ENCODE measurements at regions not wholly inside any gene's neighbourhood (a gene's known extent, or its start where the extent isn't known, plus 50 kb on each side); places are given as distances from the start of the nearest gene placed in this dataset.

DNA sequence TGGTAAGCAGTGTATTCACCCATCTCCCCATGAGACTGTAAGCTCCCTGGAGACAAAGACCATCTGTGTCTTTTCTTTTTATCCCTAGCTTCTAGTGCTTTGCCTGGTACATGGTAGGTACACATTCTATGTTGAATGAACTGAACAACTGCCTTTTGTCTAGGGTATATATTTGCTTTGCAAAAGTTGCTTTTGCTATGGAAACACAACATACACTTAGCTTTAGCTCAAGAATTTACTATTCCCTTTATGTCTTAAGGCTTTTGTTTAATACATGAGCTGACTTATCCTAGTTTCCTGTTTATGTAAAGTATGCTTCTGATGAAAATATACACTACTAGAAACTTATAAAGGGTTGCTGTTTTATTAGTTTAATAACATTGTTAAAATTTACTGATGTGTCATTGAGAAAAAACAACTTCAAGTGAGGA lies 198.2 kb downstream of the PRL start:
- Histone ChIP-seq H3K9me2 (ENCODE audit: insufficient read depth, low read length) (no peaks in the 10 kb centered on the region), H3K79me2 (ENCODE audit: insufficient read depth, low read depth, low read length) (no peaks in the 10 kb centered on the region), H3K4me1 (ENCODE audit: insufficient read depth, low read length, poor library complexity, severe bottlenecking) (no peaks in the 10 kb centered on the region), H4K20me1 (ENCODE audit: insufficient read depth, low read length) (no peaks in the 10 kb centered on the region), H3K36me3 (ENCODE audit: insufficient read depth, low read length) (no peaks in the 10 kb centered on the region), H3K27ac (ENCODE audit: low read depth, low read length, poor library complexity, severe bottlenecking) (no peak overlapping the region), H2AFZ (ENCODE audit: low read length) (no peak overlapping the region), H3K4me2 (ENCODE audit: low read length) (no peak overlapping the region), H3K9me3 (ENCODE audit: low read length) (no peaks in the 10 kb centered on the region), H3K4me3 (ENCODE audit: low read depth, low read length, poor library complexity, severe bottlenecking) (no peak overlapping the region)
- intact Hi-C loops (cut with micrococcal nuclease; ENCODE audit: unreplicated experiment) = no loop called here
- ChIA-PET POLR2A (no interaction called here), CTCF (ENCODE audit: unreplicated experiment) (no interaction called here)
- BruUV-seq (replicated peaks) = no TSS peak
- TF ChIP-seq, protein P1, sequence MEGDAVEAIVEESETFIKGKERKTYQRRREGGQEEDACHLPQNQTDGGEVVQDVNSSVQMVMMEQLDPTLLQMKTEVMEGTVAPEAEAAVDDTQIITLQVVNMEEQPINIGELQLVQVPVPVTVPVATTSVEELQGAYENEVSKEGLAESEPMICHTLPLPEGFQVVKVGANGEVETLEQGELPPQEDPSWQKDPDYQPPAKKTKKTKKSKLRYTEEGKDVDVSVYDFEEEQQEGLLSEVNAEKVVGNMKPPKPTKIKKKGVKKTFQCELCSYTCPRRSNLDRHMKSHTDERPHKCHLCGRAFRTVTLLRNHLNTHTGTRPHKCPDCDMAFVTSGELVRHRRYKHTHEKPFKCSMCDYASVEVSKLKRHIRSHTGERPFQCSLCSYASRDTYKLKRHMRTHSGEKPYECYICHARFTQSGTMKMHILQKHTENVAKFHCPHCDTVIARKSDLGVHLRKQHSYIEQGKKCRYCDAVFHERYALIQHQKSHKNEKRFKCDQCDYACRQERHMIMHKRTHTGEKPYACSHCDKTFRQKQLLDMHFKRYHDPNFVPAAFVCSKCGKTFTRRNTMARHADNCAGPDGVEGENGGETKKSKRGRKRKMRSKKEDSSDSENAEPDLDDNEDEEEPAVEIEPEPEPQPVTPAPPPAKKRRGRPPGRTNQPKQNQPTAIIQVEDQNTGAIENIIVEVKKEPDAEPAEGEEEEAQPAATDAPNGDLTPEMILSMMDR (conservative IDR thresholded peaks at IDR 0.05; ENCODE audit: low read length) = no peak
- TF ChIP-seq EZH2phosphoT487 (IDR thresholded peaks at IDR 0.05; ENCODE audit: borderline replicate concordance, low read depth, low read length) = no peak
- no peak for DNase-seq (ENCODE audit: low spot score)

DNA sequence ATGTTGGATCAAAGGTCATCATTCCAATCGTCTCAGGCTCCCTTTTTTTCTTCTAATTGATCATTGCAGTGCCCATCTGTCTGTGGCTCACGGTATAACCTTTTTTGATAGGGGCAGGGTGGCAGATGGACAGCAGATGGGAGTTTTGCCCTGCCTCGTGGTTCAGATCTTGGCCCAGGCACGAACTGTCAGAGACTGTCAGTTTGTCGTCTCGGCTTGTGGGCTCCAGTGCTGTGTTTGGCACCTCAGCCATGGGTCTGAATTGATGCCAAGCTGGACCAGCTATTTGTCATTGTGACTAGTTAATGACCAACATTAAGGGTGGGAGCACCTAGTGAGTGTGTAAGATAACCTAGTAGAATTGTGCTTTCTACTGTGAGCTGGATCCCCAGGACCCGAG lies 197.6 kb downstream of the PRL start:
- H3K4me2 ChIP-seq (ENCODE audit: low read length) = no peak overlapping the region
- H2AFZ ChIP-seq (ENCODE audit: low read length) = no peak overlapping the region
- H3K36me3 ChIP-seq (ENCODE audit: insufficient read depth, low read length) = no peaks in the 10 kb centered on the region
- H3K4me1 ChIP-seq (ENCODE audit: insufficient read depth, low read length, poor library complexity, severe bottlenecking) = no peaks in the 10 kb centered on the region
- no peak for DNase-seq (ENCODE audit: low spot score)
- H3K9me3 ChIP-seq (ENCODE audit: low read length) = no peaks in the 10 kb centered on the region
- no peaks in the 10 kb centered on the region for H3K79me2 ChIP-seq (ENCODE audit: insufficient read depth, low read depth, low read length)
- TF ChIP-seq EZH2phosphoT487 (IDR thresholded peaks at IDR 0.05; ENCODE audit: borderline replicate concordance, low read depth, low read length) = no peak
- TF ChIP-seq, protein P1 (conservative IDR thresholded peaks at IDR 0.05; ENCODE audit: low read length) = no peak
- CTCF ChIA-PET (ENCODE audit: unreplicated experiment) = no interaction called here
- no peaks in the 10 kb centered on the region for H4K20me1 ChIP-seq (ENCODE audit: insufficient read depth, low read length)
- intact Hi-C loops (cut with micrococcal nuclease; ENCODE audit: unreplicated experiment) = no loop called here
- H3K27ac ChIP-seq (ENCODE audit: low read depth, low read length, poor library complexity, severe bottlenecking) = no peak overlapping the region
- no TSS peak for BruUV-seq (replicated peaks)
- POLR2A ChIA-PET = interaction anchor here (0.6 kb wide), 1 partner anchor 1253 kb away, joined by 5 read pairs; no protein-coding TSS in a partner anchor
- no peaks in the 10 kb centered on the region for H3K9me2 ChIP-seq (ENCODE audit: insufficient read depth, low read length)
- no peak overlapping the region for H3K4me3 ChIP-seq (ENCODE audit: low read depth, low read length, poor library complexity, severe bottlenecking)

DNA sequence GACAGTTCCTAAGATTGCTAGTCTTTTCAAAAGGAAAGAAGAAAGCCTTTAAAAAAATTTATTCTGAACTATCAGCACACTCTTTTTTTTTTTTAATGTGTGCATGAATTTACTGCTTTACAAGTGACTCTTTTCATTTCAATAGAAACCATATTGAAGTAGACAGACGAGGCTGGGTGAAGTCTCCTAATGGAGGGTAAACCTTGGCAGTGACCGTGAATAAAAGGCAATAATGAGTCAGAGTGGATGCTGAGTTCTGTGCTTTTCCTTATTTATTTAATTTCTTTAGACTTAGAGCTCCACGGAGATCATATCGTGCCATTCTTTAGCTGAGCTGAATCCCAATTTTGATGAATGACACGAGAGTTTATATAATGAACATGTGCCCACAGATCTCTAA lies 196.9 kb downstream of the PRL start:
- Histone ChIP-seq H4K20me1 (ENCODE audit: insufficient read depth, low read length) (no peaks in the 10 kb centered on the region), H3K4me3 (ENCODE audit: low read depth, low read length, poor library complexity, severe bottlenecking) (no peak overlapping the region), H3K36me3 (ENCODE audit: insufficient read depth, low read length) (no peaks in the 10 kb centered on the region), H3K9me2 (ENCODE audit: insufficient read depth, low read length) (no peaks in the 10 kb centered on the region), H3K9me3 (ENCODE audit: low read length) (no peaks in the 10 kb centered on the region), H3K4me1 (ENCODE audit: insufficient read depth, low read length, poor library complexity, severe bottlenecking) (no peaks in the 10 kb centered on the region), H2AFZ (ENCODE audit: low read length) (no peak overlapping the region), H3K79me2 (ENCODE audit: insufficient read depth, low read depth, low read length) (no peaks in the 10 kb centered on the region), H3K27ac (ENCODE audit: low read depth, low read length, poor library complexity, severe bottlenecking) (no peak overlapping the region), H3K4me2 (ENCODE audit: low read length) (no peak overlapping the region)
- CTCF ChIA-PET (ENCODE audit: unreplicated experiment) = no interaction called here
- no peak for DNase-seq (ENCODE audit: low spot score)
- BruUV-seq (replicated peaks) = no TSS peak
- POLR2A ChIA-PET = interaction anchor here (0.6 kb wide), 1 partner anchor 1252 kb away, joined by 5 read pairs; no protein-coding TSS in a partner anchor
- TF ChIP-seq EZH2phosphoT487 (IDR thresholded peaks at IDR 0.05; ENCODE audit: borderline replicate concordance, low read depth, low read length) = no peak
- TF ChIP-seq, protein P1 (conservative IDR thresholded peaks at IDR 0.05; ENCODE audit: low read length) = no peak
- intact Hi-C loops (cut with micrococcal nuclease; ENCODE audit: unreplicated experiment) = no loop called here
